ENCODE measurements at regions not wholly inside any gene's neighbourhood (a gene's known extent, or its start where the extent isn't known, plus 50 kb on each side); places are given as distances from the start of the nearest gene placed in this dataset.

DNA sequence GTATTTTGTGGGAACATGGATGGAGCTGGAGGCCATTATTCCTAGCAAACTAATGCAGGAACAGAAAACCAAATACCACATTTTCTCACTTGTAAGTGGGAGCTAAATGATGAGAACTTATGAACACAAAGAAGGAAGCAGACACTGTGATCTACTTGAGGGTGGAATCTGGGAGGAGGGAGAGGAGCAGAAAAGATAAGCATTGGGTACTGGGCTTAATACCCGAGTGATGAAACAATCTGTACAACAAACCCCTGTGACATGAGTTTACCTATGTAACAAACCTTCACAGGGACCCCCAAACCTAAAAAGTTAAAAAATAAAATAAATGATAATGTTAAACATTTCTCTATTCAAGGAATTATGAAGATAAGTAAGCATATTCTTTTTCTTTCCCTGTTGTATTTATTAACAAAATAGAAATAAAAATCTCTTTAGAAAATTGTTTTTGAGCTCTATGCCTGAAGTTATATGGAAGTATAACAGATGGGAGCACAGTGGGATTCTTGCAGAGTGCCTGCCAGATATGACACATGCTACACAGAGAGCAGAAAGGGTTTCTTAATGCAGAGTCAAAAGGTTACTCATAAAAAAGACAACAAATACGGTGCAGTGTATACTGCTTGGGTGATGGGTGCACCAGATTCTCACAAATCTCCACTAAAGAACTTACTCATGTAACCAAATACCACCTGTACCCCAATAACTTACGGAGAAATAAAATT, 52.0 kb upstream of the SYNE2 start:
- TF ChIP-seq EZH2 (IDR thresholded peaks at IDR 0.05; ENCODE audit: low read length) = no peak
- TF ChIP-seq, protein P1, sequence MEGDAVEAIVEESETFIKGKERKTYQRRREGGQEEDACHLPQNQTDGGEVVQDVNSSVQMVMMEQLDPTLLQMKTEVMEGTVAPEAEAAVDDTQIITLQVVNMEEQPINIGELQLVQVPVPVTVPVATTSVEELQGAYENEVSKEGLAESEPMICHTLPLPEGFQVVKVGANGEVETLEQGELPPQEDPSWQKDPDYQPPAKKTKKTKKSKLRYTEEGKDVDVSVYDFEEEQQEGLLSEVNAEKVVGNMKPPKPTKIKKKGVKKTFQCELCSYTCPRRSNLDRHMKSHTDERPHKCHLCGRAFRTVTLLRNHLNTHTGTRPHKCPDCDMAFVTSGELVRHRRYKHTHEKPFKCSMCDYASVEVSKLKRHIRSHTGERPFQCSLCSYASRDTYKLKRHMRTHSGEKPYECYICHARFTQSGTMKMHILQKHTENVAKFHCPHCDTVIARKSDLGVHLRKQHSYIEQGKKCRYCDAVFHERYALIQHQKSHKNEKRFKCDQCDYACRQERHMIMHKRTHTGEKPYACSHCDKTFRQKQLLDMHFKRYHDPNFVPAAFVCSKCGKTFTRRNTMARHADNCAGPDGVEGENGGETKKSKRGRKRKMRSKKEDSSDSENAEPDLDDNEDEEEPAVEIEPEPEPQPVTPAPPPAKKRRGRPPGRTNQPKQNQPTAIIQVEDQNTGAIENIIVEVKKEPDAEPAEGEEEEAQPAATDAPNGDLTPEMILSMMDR (optimal IDR thresholded peaks at IDR 0.05 in 1 of 3, IDR thresholded peaks at IDR 0.05 in 1 of 3, conservative IDR thresholded peaks at IDR 0.05 in 1 of 3; ENCODE audit: extremely low read depth in 1 of 3, insufficient read depth in 2 of 3, low read length in 3 of 3) = no peak
- H3K4me3 ChIP-seq (ENCODE audit: control insufficient read depth in 2 of 3, extremely low read depth in 1 of 3, insufficient read depth in 2 of 3, low read depth in 1 of 3, low read length in 3 of 3) = no peak overlapping the region
- no peaks in the 10 kb centered on the region for H4K20me1 ChIP-seq (ENCODE audit: control insufficient read depth, extremely low read depth, insufficient read depth, low read length)
- no peak overlapping the region for H2AFZ ChIP-seq (ENCODE audit: control insufficient read depth, low read length)
- H3K9ac ChIP-seq (ENCODE audit: control insufficient read depth, extremely low read depth, insufficient read depth, low read length) = no peak overlapping the region
- FAIRE-seq = no peak
- H3K9me3 ChIP-seq (ENCODE audit: control insufficient read depth, low read depth, low read length) = no peaks in the 10 kb centered on the region
- no peak overlapping the region for H3K27ac ChIP-seq (ENCODE audit: control insufficient read depth, insufficient read depth, low read length)
- H3K9me1 ChIP-seq (ENCODE audit: control insufficient read depth, extremely low read depth, insufficient read depth, low read length) = no peaks in the 10 kb centered on the region
- no peaks in the 10 kb centered on the region for H3K36me3 ChIP-seq (ENCODE audit: control insufficient read depth in 2 of 2, extremely low read depth in 1 of 2, insufficient read depth in 2 of 2, low read length in 2 of 2)
- DNase-seq (ENCODE audit: low read depth, low spot score) = no peak
- H3K4me1 ChIP-seq (ENCODE audit: control insufficient read depth, extremely low read depth, insufficient read depth, low read length) = peaks cover 4% of the 10 kb centered on the region
- no peaks in the 10 kb centered on the region for H3K79me2 ChIP-seq (ENCODE audit: control insufficient read depth, insufficient read depth, low read length)
- no peak overlapping the region for H3K4me2 ChIP-seq (ENCODE audit: control insufficient read depth, extremely low read depth, insufficient read depth, low read depth, low read length)
- dilution Hi-C loops (cut with MboI; ENCODE audit: extremely low pct_ligation_motif_present, low sequenced_read_pairs) = no loop called here
- H3K27me3 ChIP-seq (ENCODE audit: control insufficient read depth, extremely low read depth, insufficient read depth, low read length) = no peaks in the 10 kb centered on the region
